H1 (cell line): ENCODE measurements at regions not wholly inside any gene's neighbourhood (a gene's known extent, or its start where the extent isn't known, plus 50 kb on each side); places are given as distances from the start of the nearest gene placed in this dataset.

Experiments
- CTCF ChIA-PET: fragments of 300-600 bp; sonication (Branson Sonifier 250); formaldehyde crosslinking; loops from one replicate; lab custom pipeline; 2021; ENCODE audit not compliant: partially characterized antibody; lab: Charles Lee
- POLR2A ChIA-PET: fragments of 300-600 bp; sonication (Branson Sonifier 250); formaldehyde crosslinking; loops from one replicate; lab custom pipeline; 2021; ENCODE audit warnings: inconsistent platforms; ENCODE audit not compliant: partially characterized antibody; lab: Charles Lee
- DNase-seq, 2 experiments: peaks; one replicate each; pipeline versions ENCODE4 v3.0.0 to v3.0.0-alpha.2; 2010 to 2022; ENCODE audit warnings: low spot score in 2 of 2, low read depth in 1 of 2, mixed read lengths in 1 of 2
- FAIRE-seq: peaks from 2 replicates; lab custom pipeline; 2011; peaks lifted over from hg19 to GRCh38; lab: Jason Lieb, UNC
- H2AFZ ChIP-seq: 2 replicates; pipeline ENCODE4 v1.8.1; 2012; ENCODE audit warnings: low read length, inconsistent platforms
- H2AK5ac ChIP-seq: 2 replicates; pipeline ENCODE4 v1.6.1; 2013; ENCODE audit warnings: low read depth, low read length
- H2BK120ac ChIP-seq: replicated peaks from 2 replicates; pipeline ENCODE3; 2013; ENCODE audit warnings: low read depth, low read length, inconsistent platforms
- H2BK12ac ChIP-seq: 2 replicates; pipeline ENCODE4 v1.6.1; 2013; ENCODE audit warnings: low read depth, low read length
- H2BK15ac ChIP-seq: 2 replicates; pipeline ENCODE4 v1.6.1; 2013; ENCODE audit warnings: low read length
- H2BK20ac ChIP-seq: 2 replicates; pipeline ENCODE4 v1.6.1; 2013; ENCODE audit warnings: low read length
- H2BK5ac ChIP-seq: 2 replicates; pipeline ENCODE4 v1.6.1; 2013; ENCODE audit warnings: low read depth, low read length
- H3K14ac ChIP-seq: 2 replicates; pipeline ENCODE4 v1.6.1; 2013; ENCODE audit warnings: inconsistent platforms; ENCODE audit not compliant: insufficient read length
- H3K18ac ChIP-seq: 2 replicates; pipeline ENCODE4 v1.6.1; 2013; ENCODE audit warnings: low read length; ENCODE audit errors: extremely low read depth
- H3K23ac ChIP-seq: 2 replicates; pipeline ENCODE4 v1.6.1; 2013; ENCODE audit warnings: inconsistent platforms; ENCODE audit not compliant: insufficient read length
- H3K23me2 ChIP-seq: 2 replicates; pipeline ENCODE4 v1.6.1; 2013; ENCODE audit warnings: low read depth, low read length
- H3K27ac ChIP-seq: 2 replicates; pipeline ENCODE4 v1.6.1; 2011; ENCODE audit warnings: low read depth, low read length, inconsistent platforms
- H3K27me3 ChIP-seq, 4 experiments: replicated peaks in 1 of 4; 1 replicate in 1 of 4; 2 replicates in 3 of 4; pipeline versions ENCODE4 v1.6.1 to v1.8.1; 2011 to 2013; ENCODE audit warnings: low read length in 3 of 4, mild to moderate bottlenecking in 3 of 4, inconsistent platforms in 2 of 4, mixed read lengths in 2 of 4, moderate library complexity in 1 of 4; ENCODE audit not compliant: control insufficient read depth in 3 of 4, insufficient read depth in 3 of 4; ENCODE audit errors: extremely low read depth in 1 of 4
- H3K36me3 ChIP-seq, 4 experiments: 2 replicates each; pipeline versions ENCODE4 v1.6.1 to v1.8.1; 2011 to 2013; ENCODE audit warnings: mild to moderate bottlenecking in 4 of 4, low read length in 3 of 4, moderate library complexity in 2 of 4, control low read depth in 1 of 4, inconsistent platforms in 1 of 4; ENCODE audit not compliant: insufficient read depth in 4 of 4, control insufficient read depth in 2 of 4
- H3K4ac ChIP-seq: replicated peaks from 2 replicates; pipeline ENCODE3; 2013; ENCODE audit warnings: low read length, low read depth, mixed read lengths, inconsistent platforms; ENCODE audit not compliant: insufficient read length
- H3K4me1 ChIP-seq, 4 experiments: replicated peaks in 1 of 4; 1 replicate in 1 of 4; 2 replicates in 3 of 4; pipeline versions ENCODE4 v1.6.1 to v1.8.1; 2011 to 2013; ENCODE audit warnings: low read length in 3 of 4, inconsistent platforms in 2 of 4, mixed read lengths in 1 of 4; ENCODE audit not compliant: insufficient read depth in 4 of 4, control insufficient read depth in 3 of 4
- H3K4me2 ChIP-seq, 2 experiments: 2 replicates each; pipeline versions ENCODE4 v1.6.1 to v1.8.1; 2011 to 2013; ENCODE audit warnings: low read depth in 2 of 2, low read length in 2 of 2, control low read depth in 1 of 2, inconsistent platforms in 1 of 2, mild to moderate bottlenecking in 1 of 2; ENCODE audit not compliant: insufficient read depth in 1 of 2
- H3K4me3 ChIP-seq, 4 experiments: fragments of 200-600, 300-600 bp in 1 of 4; sonication (generic), shearing (Covaris generic), sonication (Bioruptor Twin) in 1 of 4; 2 replicates each; pipeline versions ENCODE4 v1.5.1 to v1.8.1; 2011 to 2016; ENCODE audit warnings: low read length in 4 of 4, low read depth in 3 of 4, control low read depth in 2 of 4, inconsistent platforms in 2 of 4, mild to moderate bottlenecking in 2 of 4, mixed read lengths in 1 of 4, moderate library complexity in 1 of 4; ENCODE audit not compliant: insufficient read depth in 2 of 4; ENCODE audit errors: extremely low read depth in 1 of 4
- H3K56ac ChIP-seq: replicated peaks from 2 replicates; pipeline ENCODE3; 2013; ENCODE audit warnings: low read depth, mild to moderate bottlenecking, mixed read lengths, low read length, inconsistent platforms; ENCODE audit not compliant: insufficient read length
- H3K79me1 ChIP-seq: 2 replicates; pipeline ENCODE4 v1.6.1; 2013; ENCODE audit warnings: low read depth, low read length, control low read depth
- H3K79me2 ChIP-seq, 2 experiments: 2 replicates each; pipeline versions ENCODE4 v1.6.1 to v1.8.1; 2012 to 2013; ENCODE audit warnings: low read length in 2 of 2, mild to moderate bottlenecking in 2 of 2, inconsistent platforms in 1 of 2; ENCODE audit not compliant: insufficient read depth in 2 of 2, control insufficient read depth in 1 of 2
- H3K9ac ChIP-seq, 4 experiments: replicated peaks in 1 of 4; 1 replicate in 1 of 4; 2 replicates in 3 of 4; pipeline versions ENCODE4 v1.6.1 to v1.8.1; 2011 to 2013; ENCODE audit warnings: low read depth in 3 of 4, low read length in 3 of 4, control low read depth in 2 of 4, mild to moderate bottlenecking in 2 of 4, moderate library complexity in 2 of 4, inconsistent platforms in 1 of 4; ENCODE audit errors: extremely low read depth in 1 of 4
- H3K9me3 ChIP-seq, 2 experiments: 2 replicates each; pipeline versions ENCODE4 v1.6.1 to v1.8.1; 2012 to 2013; ENCODE audit warnings: mild to moderate bottlenecking in 2 of 2, moderate library complexity in 2 of 2, control low read depth in 1 of 2, inconsistent platforms in 1 of 2, low read depth in 1 of 2, low read length in 1 of 2, mixed read lengths in 1 of 2; ENCODE audit not compliant: insufficient read depth in 2 of 2
- H4K20me1 ChIP-seq, 2 experiments: replicated peaks in 1 of 2; 2 replicates each; pipeline versions ENCODE3 to v1.8.1; 2011 to 2013; ENCODE audit warnings: inconsistent platforms in 2 of 2, low read length in 2 of 2, mild to moderate bottlenecking in 1 of 2; ENCODE audit not compliant: insufficient read depth in 2 of 2, control insufficient read depth in 1 of 2
- H4K5ac ChIP-seq: 2 replicates; pipeline ENCODE4 v1.6.1; 2013; ENCODE audit warnings: low read length, low read depth, mixed read lengths, inconsistent platforms; ENCODE audit not compliant: insufficient read length
- H4K8ac ChIP-seq: 2 replicates; pipeline ENCODE4 v1.8.0; 2013; ENCODE audit warnings: mild to moderate bottlenecking, moderate library complexity, low read length, inconsistent platforms; ENCODE audit not compliant: insufficient read depth; ENCODE audit errors: extremely low read depth
- H4K91ac ChIP-seq: replicated peaks from 2 replicates; pipeline ENCODE3; 2013; ENCODE audit warnings: low read length, mixed read lengths, inconsistent platforms; ENCODE audit not compliant: insufficient read length
- EGR1 ChIP-seq: IDR thresholded peaks from 2 replicates; pipeline ENCODE4 v1.6.1; 2011; ENCODE audit warnings: low read depth, low read length, borderline replicate concordance
- SIX5 ChIP-seq: IDR thresholded peaks from 2 replicates; pipeline ENCODE4 v1.6.1; 2011; ENCODE audit warnings: mild to moderate bottlenecking, low read depth, low read length
- whole genome bisulfite sequencing, 2 experiments: shearing (Covaris generic) in 1 of 2; methylation state at CpG; one replicate each; pipeline versions ENCODE4 v1.1.6 to v1.1.7; 2013 to 2015; ENCODE audit warnings: low lambda C conversion rate in 2 of 2, mixed read lengths in 2 of 2, inconsistent platforms in 1 of 2, low coverage in 1 of 2, missing lambda C conversion rate in 1 of 2; ENCODE audit not compliant: insufficient replicate concordance in 2 of 2, insufficient coverage in 1 of 2, insufficient read length in 1 of 2; ENCODE audit errors: extremely low coverage in 1 of 2, missing lambda C conversion rate in 1 of 2; 5-methylcytosine and 5-hydroxymethylcytosine counted together

DNA sequence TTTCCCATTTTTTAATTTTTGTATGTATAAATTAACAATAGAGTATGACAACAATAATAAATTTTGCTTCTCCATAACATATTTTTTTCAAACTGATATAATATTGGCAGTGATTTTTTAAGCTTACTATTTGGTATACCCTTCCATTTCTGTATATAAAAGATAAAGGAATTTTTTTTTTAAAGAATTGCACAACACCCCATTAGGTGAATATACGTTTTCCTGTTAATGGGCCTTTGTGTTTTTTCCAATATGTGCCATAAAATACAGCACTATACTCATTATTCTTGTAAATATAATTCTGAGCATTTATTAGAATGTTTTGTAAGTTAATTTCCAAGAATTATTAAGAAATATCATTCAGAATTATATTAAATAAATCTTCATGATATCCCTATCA lies 515.2 kb upstream of the RGS18 start:
- no peak overlapping the region for H3K14ac ChIP-seq
- H3K23me2 ChIP-seq, result no peaks in the 10 kb centered on the region
- no peak overlapping the region for H4K5ac ChIP-seq
- ChIA-PET POLR2A (no interaction called here), CTCF (no interaction called here)
- H4K8ac ChIP-seq, result no peak overlapping the region
- H2BK20ac ChIP-seq, result no peak overlapping the region
- no peaks in the 10 kb centered on the region for H3K27me3 ChIP-seq
- H4K91ac ChIP-seq, result no peak overlapping the region
- H3K4ac ChIP-seq, result no peak overlapping the region
- H3K9me3 ChIP-seq, result no peaks in the 10 kb centered on the region
- H2BK120ac ChIP-seq, result no peak overlapping the region
- H2BK12ac ChIP-seq, result no peak overlapping the region
- 88% methylated on average over 1 of the region's 1 CpG; no CpG with 5 or more reads in 1 of the 2 experiments for WGBS, 2 experiments
- H2AFZ ChIP-seq, result no peak overlapping the region
- no peaks in the 10 kb centered on the region for H3K4me1 ChIP-seq
- no peak overlapping the region for H3K4me3 ChIP-seq
- H3K18ac ChIP-seq, result no peak overlapping the region
- H3K79me1 ChIP-seq, result no peaks in the 10 kb centered on the region
- H3K56ac ChIP-seq, result no peak overlapping the region
- no peaks in the 10 kb centered on the region for H3K36me3 ChIP-seq
- TF ChIP-seq EGR1 (no peak), SIX5 (no peak)
- no peak overlapping the region for H3K23ac ChIP-seq
- H3K79me2 ChIP-seq, result no peaks in the 10 kb centered on the region
- DNase-seq (no peak), FAIRE-seq (no peak)
- no peak overlapping the region for H2BK15ac ChIP-seq
- H3K9ac ChIP-seq, result no peak overlapping the region
- H3K4me2 ChIP-seq, result no peak overlapping the region
- no peak overlapping the region for H2BK5ac ChIP-seq
- H4K20me1 ChIP-seq, result no peaks in the 10 kb centered on the region
- no peak overlapping the region for H2AK5ac ChIP-seq
- no peak overlapping the region for H3K27ac ChIP-seq
